Keratinocyte (primary cell): ENCODE measurements at regions not wholly inside any gene's neighbourhood (a gene's known extent, or its start where the extent isn't known, plus 50 kb on each side); places are given as distances from the start of the nearest gene placed in this dataset.

ENCODE experiments used
- DNase-seq: peaks from one replicate; pipeline ENCODE4 v3.0.0-alpha.2; 2011; ENCODE audit warnings: low read depth, missing footprints, low spot score
- FAIRE-seq: peaks from 2 replicates; lab custom pipeline; 2011; peaks lifted over from hg19 to GRCh38; lab: Jason Lieb, UNC
- H2AFZ ChIP-seq: 2 replicates; pipeline ENCODE4 v1.6.0; 2012; ENCODE audit warnings: low read length, control low read depth, inconsistent platforms; ENCODE audit not compliant: control insufficient read depth
- H3K27ac ChIP-seq: 2 replicates; pipeline ENCODE4 v1.5.1; 2011; ENCODE audit warnings: low read length; ENCODE audit not compliant: control insufficient read depth, insufficient read depth
- H3K27me3 ChIP-seq: 3 replicates; pipeline ENCODE4 v1.6.0; 2011; ENCODE audit warnings: low read length; ENCODE audit not compliant: control insufficient read depth, insufficient read depth; ENCODE audit errors: extremely low read depth
- H3K36me3 ChIP-seq, 2 experiments: 2 replicates in 1 of 2; 3 replicates in 1 of 2; pipeline ENCODE4 v1.5.1; 2011; ENCODE audit warnings: low read length in 2 of 2, mild to moderate bottlenecking in 1 of 2; ENCODE audit not compliant: control insufficient read depth in 2 of 2, insufficient read depth in 2 of 2; ENCODE audit errors: extremely low read depth in 1 of 2
- H3K4me1 ChIP-seq: 3 replicates; pipeline ENCODE4 v1.5.1; 2011; ENCODE audit warnings: low read length; ENCODE audit not compliant: control insufficient read depth, insufficient read depth; ENCODE audit errors: extremely low read depth
- H3K4me2 ChIP-seq: 3 replicates; pipeline ENCODE4 v1.6.0; 2011; ENCODE audit warnings: low read depth, low read length; ENCODE audit not compliant: control insufficient read depth, insufficient read depth; ENCODE audit errors: extremely low read depth
- H3K4me3 ChIP-seq, 3 experiments: fragments of 200-600 bp in 1 of 3; sonication (generic) in 1 of 3; 2 replicates in 2 of 3; 3 replicates in 1 of 3; pipeline ENCODE4 v1.5.1; 2011 to 2016; ENCODE audit warnings: low read length in 3 of 3, mild to moderate bottlenecking in 3 of 3, control low read depth in 2 of 3, inconsistent platforms in 1 of 3, low read depth in 1 of 3, mixed read lengths in 1 of 3, mixed run types in 1 of 3, moderate library complexity in 1 of 3; ENCODE audit not compliant: control insufficient read depth in 2 of 3, insufficient read depth in 2 of 3; ENCODE audit errors: extremely low read depth in 1 of 3
- H3K79me2 ChIP-seq: 2 replicates; pipeline ENCODE4 v1.6.0; 2012; ENCODE audit warnings: low read length; ENCODE audit not compliant: control insufficient read depth, insufficient read depth
- H3K9ac ChIP-seq: 3 replicates; pipeline ENCODE4 v1.6.0; 2011; ENCODE audit warnings: low read length; ENCODE audit not compliant: control insufficient read depth, insufficient read depth; ENCODE audit errors: extremely low read depth
- H3K9me1 ChIP-seq: 3 replicates; pipeline ENCODE4 v1.6.0; 2011; ENCODE audit warnings: low read length; ENCODE audit not compliant: control insufficient read depth, insufficient read depth; ENCODE audit errors: extremely low read depth
- H3K9me3 ChIP-seq: 2 replicates; pipeline ENCODE4 v1.5.1; 2012; ENCODE audit warnings: low read depth, low read length; ENCODE audit not compliant: control insufficient read depth
- H4K20me1 ChIP-seq: 3 replicates; pipeline ENCODE4 v1.6.0; 2011; ENCODE audit warnings: low read length; ENCODE audit not compliant: control insufficient read depth, insufficient read depth; ENCODE audit errors: extremely low read depth
- CTCF ChIP-seq, 3 experiments: IDR thresholded peaks in 1 of 3; conservative IDR thresholded peaks in 1 of 3; optimal IDR thresholded peaks in 1 of 3; 2 replicates in 2 of 3; 3 replicates in 1 of 3; pipeline versions ENCODE3 to v1.5.1; 2011; ENCODE audit warnings: low read length in 3 of 3, mild to moderate bottlenecking in 3 of 3, moderate library complexity in 2 of 3, control low read depth in 1 of 3, inconsistent platforms in 1 of 3; ENCODE audit not compliant: insufficient read depth in 2 of 3; ENCODE audit errors: extremely low read depth in 1 of 3
- EZH2 ChIP-seq: IDR thresholded peaks from one replicate; pipeline ENCODE4 v1.6.1; 2012; ENCODE audit warnings: inconsistent platforms, mild to moderate bottlenecking, low read length, moderate library complexity
- dilution Hi-C: fragments of 300-500 bp; cut with MboI; formaldehyde crosslinking; loops from one replicate; pipeline ENCODE4 v1.7.0; 2020; ENCODE audit warnings: low sequenced_read_pairs; ENCODE audit not compliant: extremely low pct_ligation_motif_present

DNA sequence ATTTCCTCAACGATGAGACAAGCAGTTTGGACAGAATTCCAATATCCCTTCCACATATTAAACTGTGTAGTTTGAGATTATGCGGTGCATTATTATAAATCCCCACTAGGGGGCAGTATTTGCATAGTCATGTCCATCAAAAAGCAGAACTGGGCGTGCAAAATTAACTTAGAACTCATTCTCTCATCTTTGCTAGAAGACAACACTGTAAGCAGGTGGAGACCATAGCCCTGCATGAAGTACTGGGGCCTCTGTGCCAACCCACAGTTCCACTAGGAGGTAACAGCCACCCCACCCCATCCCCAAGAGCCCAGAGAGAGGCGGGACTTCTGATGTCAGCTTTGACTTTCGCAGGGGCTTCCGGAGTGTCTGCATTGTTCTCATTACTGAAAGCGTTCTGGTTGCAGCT is 106.6 kb upstream of the TMC3 start:
- Histone ChIP-seq H3K79me2 (no peaks in the 10 kb centered on the region), H3K4me2 (no peak overlapping the region), H3K9ac (no peak overlapping the region), H3K27me3 (no peaks in the 10 kb centered on the region), H4K20me1 (no peaks in the 10 kb centered on the region), H3K9me3 (no peaks in the 10 kb centered on the region), H2AFZ (no peak overlapping the region), H3K36me3 (no peaks in the 10 kb centered on the region), H3K4me3 (no peak overlapping the region), H3K4me1 (no peaks in the 10 kb centered on the region), H3K9me1 (no peaks in the 10 kb centered on the region), H3K27ac (no peak overlapping the region)
- dilution Hi-C loops: no loop called here
- DNase-seq: peak; percentile 7
- FAIRE-seq: peak; percentile 67
- TF ChIP-seq CTCF (optimal IDR thresholded peaks at IDR 0.05 in 1 of 3, IDR thresholded peaks at IDR 0.05 in 1 of 3, conservative IDR thresholded peaks at IDR 0.05 in 1 of 3; ENCODE audit: extremely low read depth in 1 of 3, insufficient read depth in 2 of 3, low read length in 3 of 3) (peak in 2 of 3 experiments; percentile 47 to 74), EZH2 (no peak)

DNA sequence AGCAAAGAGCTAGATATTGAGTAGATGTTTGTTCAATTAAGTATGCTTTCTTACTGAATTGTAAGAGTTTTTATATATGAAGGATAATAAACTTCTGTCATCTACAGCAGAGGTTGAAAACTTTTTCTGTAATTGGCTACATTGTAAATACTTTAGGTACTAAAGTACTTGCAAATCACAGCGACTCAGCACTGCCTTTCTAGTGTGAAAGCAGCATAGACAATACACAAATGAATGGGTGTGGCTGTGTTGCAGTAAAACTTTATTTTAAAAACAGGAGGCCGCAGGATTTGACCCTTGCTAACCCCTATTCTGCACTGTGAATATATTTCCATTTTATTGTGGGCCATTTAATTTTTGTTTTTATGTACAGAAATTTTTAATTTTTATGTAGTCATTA is 104.3 kb upstream of the TMC3 start:
- no peak overlapping the region for H3K9ac ChIP-seq
- no peak for FAIRE-seq

More for the DNA sequence above, 104.3 kb upstream of the TMC3 start:
- H3K9me3 ChIP-seq: no peaks in the 10 kb centered on the region
- DNase-seq: no peak
- H3K9me1 ChIP-seq: no peaks in the 10 kb centered on the region
- dilution Hi-C loops: no loop called here
- no peaks in the 10 kb centered on the region for H3K79me2 ChIP-seq
- no peak overlapping the region for H3K4me2 ChIP-seq
- no peaks in the 10 kb centered on the region for H3K4me1 ChIP-seq
- H3K27me3 ChIP-seq: no peaks in the 10 kb centered on the region
- TF ChIP-seq CTCF (optimal IDR thresholded peaks at IDR 0.05 in 1 of 3, IDR thresholded peaks at IDR 0.05 in 1 of 3, conservative IDR thresholded peaks at IDR 0.05 in 1 of 3; ENCODE audit: extremely low read depth in 1 of 3, insufficient read depth in 2 of 3, low read length in 3 of 3): no peak
- no peak for TF ChIP-seq EZH2
- no peaks in the 10 kb centered on the region for H3K36me3 ChIP-seq
- no peak overlapping the region for H3K27ac ChIP-seq
- H4K20me1 ChIP-seq: no peaks in the 10 kb centered on the region
- no peak overlapping the region for H2AFZ ChIP-seq
- H3K4me3 ChIP-seq: no peak overlapping the region
